ENCODE measurements at regions not wholly inside any gene's neighbourhood (a gene's known extent, or its start where the extent isn't known, plus 50 kb on each side); places are given as distances from the start of the nearest gene placed in this dataset.

- H3K27me3 ChIP-seq, result no peaks in the 10 kb centered on the region
- DNase-seq (no peak), ATAC-seq (ENCODE audit: low FRiP score in 2 of 2) (peak in 1 of 2 donors; percentile 65)
- H3K27ac ChIP-seq, result peak overlapping the region; percentile 78 to 82 (median 80)
- H3K9me3 ChIP-seq, result no peaks in the 10 kb centered on the region
- no peaks in the 10 kb centered on the region for H3K36me3 ChIP-seq
- peaks cover 39 to 49% (median 42%) of the 10 kb centered on the region in 4 donors for H3K4me1 ChIP-seq
- TF ChIP-seq CTCF (IDR thresholded peaks at IDR 0.05) (no peak), POLR2AphosphoS5 (IDR thresholded peaks at IDR 0.05) (no peak), POLR2A (IDR thresholded peaks at IDR 0.05) (no peak), EP300 (IDR thresholded peaks at IDR 0.05) (no peak)
- peak overlapping the region in 3 of 4 donors; percentile 10 to 33 (median 16) for H3K4me3 ChIP-seq
- 35 to 42% methylated on average over 8 of the region's 8 CpGs for WGBS, 2 donors
Measured at GRCh38 chr2:207334301-207334623, 168.5 kb upstream of the KLF7 start.

- ATAC-seq (ENCODE audit: low FRiP score in 2 of 2) (peak; percentile 83 to 90), DNase-seq (peak in 1 of 2 donors; percentile 76)
- Histone ChIP-seq H3K27me3 (no peaks in the 10 kb centered on the region), H3K36me3 (no peaks in the 10 kb centered on the region), H3K9me3 (no peaks in the 10 kb centered on the region), H3K4me1 (peaks cover 39 to 45% (median 42%) of the 10 kb centered on the region in 4 donors), H3K27ac (peak overlapping the region; percentile 78 to 82 (median 80)), H3K4me3 (peak overlapping the region in 3 of 4 donors; percentile 10 to 33 (median 16))
- peak in 1 of 4 donors; percentile 44 for TF ChIP-seq POLR2A (IDR thresholded peaks at IDR 0.05)
- peak; percentile 69 to 91 for TF ChIP-seq POLR2AphosphoS5 (IDR thresholded peaks at IDR 0.05)
- TF ChIP-seq CTCF (IDR thresholded peaks at IDR 0.05), result no peak
- TF ChIP-seq EP300 (IDR thresholded peaks at IDR 0.05), result peak; percentile 58 to 96 (median 89)
- WGBS, 2 donors, result 24 to 27% methylated on average over 17 to 20 of the region's 20 CpGs
Measured at GRCh38 chr2:207334624-207335371, 169.1 kb upstream of the KLF7 start.

- Histone ChIP-seq H3K4me3 (no peak overlapping the region), H3K4me1 (peaks cover 26 to 33% (median 27%) of the 10 kb centered on the region in 4 donors), H3K36me3 (no peaks in the 10 kb centered on the region), H3K27ac (peak overlapping the region; percentile 23 to 81 (median 74)), H3K27me3 (no peaks in the 10 kb centered on the region), H3K9me3 (no peaks in the 10 kb centered on the region)
- ATAC-seq (ENCODE audit: low FRiP score in 2 of 2), result no peak
- WGBS, 2 donors, result 63 to 75% methylated on average over 6 of the region's 6 CpGs
- no peak for DNase-seq
- TF ChIP-seq CTCF (IDR thresholded peaks at IDR 0.05), result no peak
- TF ChIP-seq POLR2A (IDR thresholded peaks at IDR 0.05), result no peak
- no peak for TF ChIP-seq EP300 (IDR thresholded peaks at IDR 0.05)
- no peak for TF ChIP-seq POLR2AphosphoS5 (IDR thresholded peaks at IDR 0.05)
Measured at GRCh38 chr2:207337234-207338219, 171.8 kb upstream of the KLF7 start.

- H3K9me3 ChIP-seq, result no peaks in the 10 kb centered on the region
- no peak overlapping the region for H3K4me3 ChIP-seq
- TF ChIP-seq POLR2A (IDR thresholded peaks at IDR 0.05) (no peak), EP300 (IDR thresholded peaks at IDR 0.05) (no peak), CTCF (IDR thresholded peaks at IDR 0.05) (no peak), POLR2AphosphoS5 (IDR thresholded peaks at IDR 0.05) (no peak)
- H3K4me1 ChIP-seq, result peaks cover 23 to 33% (median 27%) of the 10 kb centered on the region in 4 donors
- H3K36me3 ChIP-seq, result no peaks in the 10 kb centered on the region
- peak overlapping the region in 3 of 4 donors; percentile 70 to 81 (median 78) for H3K27ac ChIP-seq
- H3K27me3 ChIP-seq, result no peaks in the 10 kb centered on the region
- ATAC-seq (ENCODE audit: low FRiP score in 2 of 2) (no peak), DNase-seq (no peak)
- WGBS, 2 donors, result 85 to 92% methylated on average over 3 of the region's 3 CpGs
Measured at GRCh38 chr2:207338220-207338607, 172.5 kb upstream of the KLF7 start.

Data from upper lobe of left lung (tissue), 6 donors.